PC-3 (cell line): ENCODE measurements at regions not wholly inside any gene's neighbourhood (a gene's known extent, or its start where the extent isn't known, plus 50 kb on each side); places are given as distances from the start of the nearest gene placed in this dataset.
A peak's percentile ranks its signal among the peaks of the same experiment; 100 is the strongest.

Experiments
- CTCF ChIP-seq: fragments of 300-600 bp; sonication (generic); conservative IDR thresholded peaks from 2 replicates; pipeline ENCODE4 v1.5.1; 2017; ENCODE audit warnings: antibody characterized with exemption, low read depth, mild to moderate bottlenecking, low read length
- EZH2phosphoT487 ChIP-seq: fragments of 300-600 bp; sonication (generic); IDR thresholded peaks from 2 replicates; pipeline ENCODE4 v1.6.1; 2018; ENCODE audit warnings: mild to moderate bottlenecking, antibody characterized with exemption, low read length, borderline replicate concordance

- TF ChIP-seq CTCF = peak; percentile 49
- TF ChIP-seq EZH2phosphoT487 = no peak
Observed at GRCh38 chr5:86546582-86546981, 71.2 kb upstream of the COX7C start.
